NCI-H128 (cell line): ENCODE measurements at regions not wholly inside any gene's neighbourhood (a gene's known extent, or its start where the extent isn't known, plus 50 kb on each side); places are given as distances from the start of the nearest gene placed in this dataset.
"Not testable (repeated sequence)": the region's sequence is repeated elsewhere in the genome, so short reads cannot be mapped to it uniquely, and the experiment has no call there.

Experiments
- DNase-seq: peaks from one replicate; lab custom pipeline; 2025; ENCODE audit not compliant: unreplicated experiment; lab: John Stamatoyannopoulos, UW

DNA sequence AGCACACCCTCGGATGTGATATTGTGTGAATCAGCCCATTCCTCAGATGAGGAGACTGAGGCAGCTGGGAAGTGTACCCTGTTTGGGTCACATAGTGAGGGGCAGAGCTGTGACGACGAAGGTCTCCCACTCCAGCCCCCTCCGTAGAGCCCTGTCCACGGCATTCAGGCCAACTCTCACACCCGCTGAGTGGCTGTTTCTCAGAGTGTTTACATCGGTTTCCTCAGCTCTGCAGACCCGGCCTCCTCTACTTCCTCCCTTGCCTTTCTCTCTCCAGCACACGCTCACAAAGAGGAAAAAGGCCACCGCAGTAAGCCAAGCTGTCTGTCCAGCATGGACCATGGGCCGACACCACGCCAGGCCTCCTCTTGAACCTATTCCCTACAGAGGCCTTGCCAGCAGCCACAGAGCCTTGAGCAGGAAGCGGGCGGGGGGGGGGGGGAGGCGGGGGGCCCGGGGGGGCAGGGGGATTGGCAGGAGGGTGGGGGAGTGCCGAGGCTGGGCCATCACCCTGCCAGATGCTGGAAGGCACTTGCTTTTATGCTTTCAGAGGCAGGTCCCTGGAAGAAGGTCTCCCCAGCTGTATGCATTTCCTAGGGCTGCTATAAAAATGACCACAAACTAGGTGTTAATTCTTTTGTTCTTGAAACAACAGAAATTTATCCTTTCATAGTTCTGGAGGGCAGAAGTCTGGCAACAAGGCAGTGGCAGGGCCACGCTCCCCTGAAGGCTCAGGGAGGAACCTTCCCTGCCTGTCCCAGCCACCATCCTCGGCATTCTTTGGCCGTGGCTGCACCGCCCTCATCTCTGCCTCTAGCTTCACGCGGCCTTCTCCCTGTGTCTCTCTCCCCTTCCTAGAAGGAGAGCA, 178.4 kb downstream of the PSMG1 start:
- no peak for DNase-seq

- DNase-seq: no peak
These were observed 179.1 kb downstream of the PSMG1 start for GRCh38 chr21:39003982-39004633.

GRCh38 chr21:39001341-39001740, 181.9 kb downstream of the PSMG1 start:
- DNase-seq: no peak

GRCh38 chr21:39000496-39000895, 182.8 kb downstream of the PSMG1 start:
- no peak for DNase-seq

DNA sequence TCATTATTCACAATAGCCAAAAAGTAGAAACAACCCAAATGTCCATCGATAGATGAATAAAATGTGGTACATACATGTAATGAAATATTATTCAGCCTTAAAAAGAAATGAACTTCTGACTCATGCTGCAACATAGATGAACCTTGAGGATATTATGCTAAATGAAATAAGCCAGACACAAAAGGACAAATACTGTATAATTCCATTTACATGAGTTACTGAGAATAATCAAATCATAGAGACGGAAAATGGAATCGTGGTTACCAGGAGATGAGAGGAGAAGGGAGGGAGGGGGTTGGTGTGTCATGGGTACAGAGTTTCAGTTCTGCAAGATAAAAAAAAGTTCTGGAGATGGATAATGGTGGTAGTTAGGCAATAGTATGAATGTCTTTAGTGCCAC, 184.1 kb downstream of the PSMG1 start:
- no peak for DNase-seq

GRCh38 chr21:38998281-38998680, 185.0 kb downstream of the PSMG1 start:
- not testable (repeated sequence) for DNase-seq

- not testable (repeated sequence) for DNase-seq
These were observed 185.4 kb downstream of the PSMG1 start for GRCh38 chr21:38997843-38998175.

DNA sequence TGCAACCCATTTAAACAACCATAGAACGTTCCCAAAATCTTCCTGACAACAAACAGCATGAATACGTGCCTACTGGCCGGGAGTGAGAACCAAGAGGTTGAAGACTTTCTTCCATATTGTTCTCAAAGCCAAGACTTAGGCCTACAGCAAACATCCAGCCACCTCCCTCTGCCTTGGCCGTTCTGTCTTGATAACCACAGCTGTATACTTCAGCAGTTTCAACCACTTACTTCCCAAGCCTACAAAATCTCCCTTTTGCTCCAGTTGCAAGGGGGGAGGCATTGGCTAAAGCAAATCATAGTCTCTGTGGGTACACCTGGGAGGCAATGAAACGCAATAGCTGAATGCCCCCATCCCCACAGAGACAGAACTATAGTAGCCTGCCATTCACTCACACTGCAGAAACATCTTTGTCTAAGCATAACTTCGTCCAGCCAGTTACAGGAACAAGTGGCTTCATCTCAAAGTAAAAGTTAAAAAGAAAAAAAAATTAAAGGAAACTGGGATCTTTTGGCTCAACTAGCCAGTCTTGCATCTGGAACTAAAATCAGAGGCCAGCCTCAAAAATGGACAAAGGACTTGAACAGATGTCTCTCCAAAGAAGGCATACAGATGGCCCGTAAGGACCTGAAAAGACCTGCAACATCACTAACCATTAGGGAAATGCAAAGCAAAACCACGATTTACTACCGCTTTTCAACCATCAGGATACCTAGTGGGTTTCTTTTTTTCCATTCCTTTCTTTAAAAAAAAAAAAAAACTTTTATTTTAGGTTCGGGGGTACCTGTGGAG, 186.0 kb downstream of the PSMG1 start:
- DNase-seq: no peak

DNA sequence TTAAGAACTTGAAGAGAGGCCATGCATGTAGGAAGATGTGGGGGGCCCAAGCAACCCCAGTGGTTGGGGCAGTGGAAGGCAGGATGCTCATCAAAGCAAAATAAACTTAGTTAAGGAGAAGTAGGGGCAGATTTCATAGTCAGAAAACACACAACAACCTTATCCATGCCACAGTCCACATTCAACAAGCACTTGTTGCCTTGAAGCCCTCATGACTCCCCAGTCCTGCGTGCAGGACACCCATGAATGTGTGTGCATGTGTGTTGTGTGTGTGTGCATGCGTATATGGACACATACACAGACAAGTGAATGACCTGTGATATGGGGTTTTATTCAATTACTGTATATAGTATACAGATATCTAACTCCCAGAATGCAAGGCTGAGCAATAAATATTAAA, 186.9 kb downstream of the PSMG1 start:
- DNase-seq: no peak

DNA sequence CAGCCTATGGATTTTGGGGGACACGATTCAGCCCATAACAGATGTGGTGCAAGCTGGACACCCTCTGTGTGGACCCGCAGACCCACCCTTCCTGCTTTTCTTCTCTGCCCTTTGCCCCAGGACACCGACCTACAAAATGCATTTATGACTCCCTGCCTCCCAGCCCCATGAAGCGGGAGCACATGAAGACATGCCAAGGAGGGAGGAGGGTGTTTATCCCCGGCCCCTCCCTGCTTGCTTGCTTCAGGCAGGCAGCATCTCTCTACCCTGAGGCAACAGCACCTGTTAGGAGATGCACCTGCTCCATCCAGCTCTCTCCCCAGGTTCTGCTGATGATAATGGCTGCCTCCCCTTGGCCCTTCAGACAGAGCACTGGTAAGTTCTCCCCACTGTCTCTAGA, 187.5 kb downstream of the PSMG1 start:
- DNase-seq: no peak

DNA sequence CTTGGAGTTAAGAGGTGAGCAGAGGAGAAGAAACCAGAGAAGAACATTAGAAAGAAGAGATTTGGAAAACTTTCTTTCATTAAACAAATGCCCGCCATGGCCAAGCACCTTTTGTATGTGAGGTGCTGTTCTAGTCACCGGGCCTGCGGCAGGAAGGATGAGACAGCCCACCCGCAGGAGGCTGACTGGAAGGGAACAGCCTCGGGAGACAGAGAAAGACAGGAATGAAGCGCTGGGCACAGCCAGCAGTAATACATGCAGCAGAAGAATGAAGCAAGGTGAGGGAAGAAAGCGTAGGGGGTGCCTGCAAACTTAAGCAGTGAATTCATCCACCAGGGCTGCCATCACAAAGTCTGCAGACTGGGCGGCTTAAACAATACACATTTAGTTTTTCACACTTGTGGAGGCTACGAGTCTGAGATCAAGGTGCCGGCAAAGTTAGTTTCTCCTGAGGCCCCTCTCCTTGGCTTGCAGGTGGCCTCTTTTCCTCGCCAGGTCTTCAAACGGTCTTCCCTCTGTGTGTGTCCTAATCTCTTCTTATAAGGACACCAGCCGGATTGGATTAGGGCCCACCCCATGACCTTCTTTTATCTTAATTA, 188.1 kb downstream of the PSMG1 start:
- DNase-seq: no peak

- DNase-seq: no peak
These were observed 188.3 kb downstream of the ETS2 start for GRCh38 chr21:38994042-38994441.

- no peak for DNase-seq
These were observed 187.8 kb downstream of the ETS2 start for GRCh38 chr21:38993561-38993960.

GRCh38 chr21:38992737-38993136, 187.0 kb downstream of the ETS2 start:
- DNase-seq: no peak

GRCh38 chr21:38990424-38990794, 184.7 kb downstream of the ETS2 start:
- peak; percentile 64 for DNase-seq

DNA sequence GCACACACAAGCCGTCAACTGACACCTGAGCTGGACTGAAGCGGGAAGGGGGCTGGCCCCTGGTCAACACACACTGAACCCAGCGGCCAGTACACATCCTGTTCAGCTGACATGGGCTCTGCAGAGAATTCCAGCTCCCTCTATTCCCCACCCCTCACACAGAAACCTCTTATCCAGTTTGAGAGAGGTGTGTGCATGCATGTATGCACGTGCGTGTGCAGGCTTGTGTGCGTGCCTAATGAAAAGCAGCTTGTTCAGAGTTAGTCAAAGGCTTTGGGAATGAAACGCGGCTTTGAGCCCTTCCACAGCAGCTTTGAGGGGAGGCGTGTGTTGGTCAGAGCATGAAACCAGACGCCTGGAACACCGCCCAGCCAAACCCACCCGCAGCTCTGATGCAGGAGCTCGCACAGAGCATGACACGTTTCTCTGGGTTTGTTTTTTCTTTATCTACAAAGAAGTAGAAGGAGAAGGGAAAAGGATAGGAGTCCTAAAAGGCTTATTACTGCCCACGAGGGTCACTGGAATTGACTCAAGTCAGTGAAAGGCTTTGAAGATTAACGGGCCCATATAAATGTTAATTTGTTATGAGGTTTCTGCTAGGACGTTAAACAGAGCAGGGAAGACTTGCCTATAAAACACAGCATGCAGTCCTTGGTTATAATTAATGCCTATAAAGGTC, 184.2 kb downstream of the ETS2 start:
- DNase-seq: peak; percentile 91

- no peak for DNase-seq
These were observed 183.6 kb downstream of the ETS2 start for GRCh38 chr21:38989379-38989744.

- DNase-seq: peak; percentile 26
These were observed 183.0 kb downstream of the ETS2 start for GRCh38 chr21:38988509-38989378.

GRCh38 chr21:38987633-38988508, 182.1 kb downstream of the ETS2 start:
- DNase-seq: no peak
